MM.1S (cell line): ENCODE measurements at regions not wholly inside any gene's neighbourhood (a gene's known extent, or its start where the extent isn't known, plus 50 kb on each side); places are given as distances from the start of the nearest gene placed in this dataset.

Experiments used
- EZH2phosphoT487 ChIP-seq: fragments of 300-600 bp; sonication (generic); IDR thresholded peaks from 2 replicates; pipeline ENCODE4 v1.6.1; 2018; ENCODE audit warnings: antibody characterized with exemption, low read length
- TF ChIP-seq, protein P1 (sequence below): fragments of 300-600 bp; sonication (generic); IDR thresholded peaks from 2 replicates; pipeline ENCODE4 v1.5.1; 2016; ENCODE audit warnings: antibody characterized with exemption, low read length, mixed read lengths

DNA sequence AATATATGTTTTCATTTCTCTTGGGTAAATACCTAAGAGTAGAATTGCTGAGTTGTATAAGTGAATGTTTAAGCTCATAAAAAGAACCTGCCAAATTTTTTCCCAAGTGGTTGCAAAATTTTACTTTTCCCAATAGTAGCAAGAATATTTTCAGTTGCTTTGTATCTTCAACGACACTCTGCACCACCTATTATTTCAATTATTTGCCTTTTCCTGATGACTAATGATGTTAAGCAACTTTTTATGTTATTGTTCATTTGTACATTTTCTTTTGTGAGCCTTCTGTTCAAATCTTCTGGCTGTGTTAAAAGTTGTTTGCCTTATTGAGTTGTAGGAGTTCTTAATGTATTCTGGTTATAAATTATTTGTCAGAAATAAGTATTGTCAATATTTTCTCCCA lies 299.1 kb upstream of the NRIP1 start:
- TF ChIP-seq, protein P1, sequence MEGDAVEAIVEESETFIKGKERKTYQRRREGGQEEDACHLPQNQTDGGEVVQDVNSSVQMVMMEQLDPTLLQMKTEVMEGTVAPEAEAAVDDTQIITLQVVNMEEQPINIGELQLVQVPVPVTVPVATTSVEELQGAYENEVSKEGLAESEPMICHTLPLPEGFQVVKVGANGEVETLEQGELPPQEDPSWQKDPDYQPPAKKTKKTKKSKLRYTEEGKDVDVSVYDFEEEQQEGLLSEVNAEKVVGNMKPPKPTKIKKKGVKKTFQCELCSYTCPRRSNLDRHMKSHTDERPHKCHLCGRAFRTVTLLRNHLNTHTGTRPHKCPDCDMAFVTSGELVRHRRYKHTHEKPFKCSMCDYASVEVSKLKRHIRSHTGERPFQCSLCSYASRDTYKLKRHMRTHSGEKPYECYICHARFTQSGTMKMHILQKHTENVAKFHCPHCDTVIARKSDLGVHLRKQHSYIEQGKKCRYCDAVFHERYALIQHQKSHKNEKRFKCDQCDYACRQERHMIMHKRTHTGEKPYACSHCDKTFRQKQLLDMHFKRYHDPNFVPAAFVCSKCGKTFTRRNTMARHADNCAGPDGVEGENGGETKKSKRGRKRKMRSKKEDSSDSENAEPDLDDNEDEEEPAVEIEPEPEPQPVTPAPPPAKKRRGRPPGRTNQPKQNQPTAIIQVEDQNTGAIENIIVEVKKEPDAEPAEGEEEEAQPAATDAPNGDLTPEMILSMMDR = no peak
- TF ChIP-seq EZH2phosphoT487 = no peak
